ENCODE measurements at regions not wholly inside any gene's neighbourhood (a gene's known extent, or its start where the extent isn't known, plus 50 kb on each side); places are given as distances from the start of the nearest gene placed in this dataset.

DNA sequence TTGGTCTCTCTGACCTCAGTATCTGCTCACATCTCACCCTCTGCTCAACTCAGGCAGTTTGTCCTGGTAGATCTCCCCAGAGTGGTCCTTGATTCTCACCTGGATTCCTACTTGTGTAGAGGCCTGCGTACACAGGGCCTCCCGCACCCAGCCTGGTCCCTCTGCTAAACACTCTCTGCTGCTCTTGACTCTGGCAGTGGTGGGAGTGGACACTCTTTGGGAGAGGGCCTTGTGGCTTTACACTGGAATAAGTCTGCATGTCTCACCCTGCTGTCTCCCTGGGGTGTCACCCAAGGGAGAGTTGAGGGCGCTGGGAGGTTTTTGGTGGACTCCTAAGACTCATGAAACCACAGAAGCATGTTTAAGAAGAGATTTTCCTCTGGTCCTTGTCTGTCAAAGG, 57.3 kb upstream of the ECI2 start:
- TF ChIP-seq, protein P1, sequence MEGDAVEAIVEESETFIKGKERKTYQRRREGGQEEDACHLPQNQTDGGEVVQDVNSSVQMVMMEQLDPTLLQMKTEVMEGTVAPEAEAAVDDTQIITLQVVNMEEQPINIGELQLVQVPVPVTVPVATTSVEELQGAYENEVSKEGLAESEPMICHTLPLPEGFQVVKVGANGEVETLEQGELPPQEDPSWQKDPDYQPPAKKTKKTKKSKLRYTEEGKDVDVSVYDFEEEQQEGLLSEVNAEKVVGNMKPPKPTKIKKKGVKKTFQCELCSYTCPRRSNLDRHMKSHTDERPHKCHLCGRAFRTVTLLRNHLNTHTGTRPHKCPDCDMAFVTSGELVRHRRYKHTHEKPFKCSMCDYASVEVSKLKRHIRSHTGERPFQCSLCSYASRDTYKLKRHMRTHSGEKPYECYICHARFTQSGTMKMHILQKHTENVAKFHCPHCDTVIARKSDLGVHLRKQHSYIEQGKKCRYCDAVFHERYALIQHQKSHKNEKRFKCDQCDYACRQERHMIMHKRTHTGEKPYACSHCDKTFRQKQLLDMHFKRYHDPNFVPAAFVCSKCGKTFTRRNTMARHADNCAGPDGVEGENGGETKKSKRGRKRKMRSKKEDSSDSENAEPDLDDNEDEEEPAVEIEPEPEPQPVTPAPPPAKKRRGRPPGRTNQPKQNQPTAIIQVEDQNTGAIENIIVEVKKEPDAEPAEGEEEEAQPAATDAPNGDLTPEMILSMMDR (conservative IDR thresholded peaks at IDR 0.05; ENCODE audit: low read depth, low read length) = no peak
- no peak overlapping the region for H3K4me2 ChIP-seq
- H3K4me1 ChIP-seq (ENCODE audit: low read depth, poor library complexity, severe bottlenecking) = no peaks in the 10 kb centered on the region
- no peak overlapping the region for H3K27ac ChIP-seq
- no peak overlapping the region for H2AFZ ChIP-seq (ENCODE audit: low read depth)
- H4K20me1 ChIP-seq (ENCODE audit: insufficient read depth) = no peaks in the 10 kb centered on the region
- no peaks in the 10 kb centered on the region for H3K79me2 ChIP-seq (ENCODE audit: insufficient read depth, low read depth)
- no peaks in the 10 kb centered on the region for H3K27me3 ChIP-seq (ENCODE audit: insufficient read depth, low read depth)
- no peaks in the 10 kb centered on the region for H3K36me3 ChIP-seq (ENCODE audit: insufficient read depth)
- no peak overlapping the region for H3K4me3 ChIP-seq (IDR thresholded peaks at IDR 0.05; ENCODE audit: insufficient read depth, low read depth, low read length)
- no peak overlapping the region for H3K9ac ChIP-seq

DNA sequence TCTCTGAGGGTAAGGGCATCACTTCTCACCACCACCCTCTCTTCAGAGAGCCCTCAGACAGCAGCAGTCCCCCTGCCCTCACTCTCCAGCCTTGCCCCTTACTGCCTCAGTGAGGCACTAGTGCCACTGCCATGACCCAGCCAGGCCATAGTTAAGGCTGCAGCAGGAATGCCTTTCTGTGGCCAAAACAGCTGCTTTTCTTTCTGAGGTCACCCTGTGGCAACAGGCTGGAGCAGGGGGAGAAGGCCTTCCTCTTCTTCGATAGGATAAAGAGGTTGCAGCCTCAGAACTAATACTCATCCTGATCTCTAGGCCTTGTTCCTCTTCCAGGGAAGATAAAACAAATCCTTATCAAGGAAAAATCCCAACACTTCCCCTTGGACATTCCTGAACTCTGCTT, 56.8 kb upstream of the ECI2 start:
- Histone ChIP-seq H3K27ac (no peak overlapping the region), H2AFZ (ENCODE audit: low read depth) (no peak overlapping the region), H3K4me2 (no peak overlapping the region), H3K27me3 (ENCODE audit: insufficient read depth, low read depth) (no peaks in the 10 kb centered on the region), H3K79me2 (ENCODE audit: insufficient read depth, low read depth) (no peaks in the 10 kb centered on the region), H3K9ac (no peak overlapping the region), H3K36me3 (ENCODE audit: insufficient read depth) (no peaks in the 10 kb centered on the region), H4K20me1 (ENCODE audit: insufficient read depth) (no peaks in the 10 kb centered on the region), H3K4me3 (IDR thresholded peaks at IDR 0.05; ENCODE audit: insufficient read depth, low read depth, low read length) (no peak overlapping the region), H3K4me1 (ENCODE audit: low read depth, poor library complexity, severe bottlenecking) (no peaks in the 10 kb centered on the region)
- TF ChIP-seq, protein P1 (conservative IDR thresholded peaks at IDR 0.05; ENCODE audit: low read depth, low read length) = no peak

DNA sequence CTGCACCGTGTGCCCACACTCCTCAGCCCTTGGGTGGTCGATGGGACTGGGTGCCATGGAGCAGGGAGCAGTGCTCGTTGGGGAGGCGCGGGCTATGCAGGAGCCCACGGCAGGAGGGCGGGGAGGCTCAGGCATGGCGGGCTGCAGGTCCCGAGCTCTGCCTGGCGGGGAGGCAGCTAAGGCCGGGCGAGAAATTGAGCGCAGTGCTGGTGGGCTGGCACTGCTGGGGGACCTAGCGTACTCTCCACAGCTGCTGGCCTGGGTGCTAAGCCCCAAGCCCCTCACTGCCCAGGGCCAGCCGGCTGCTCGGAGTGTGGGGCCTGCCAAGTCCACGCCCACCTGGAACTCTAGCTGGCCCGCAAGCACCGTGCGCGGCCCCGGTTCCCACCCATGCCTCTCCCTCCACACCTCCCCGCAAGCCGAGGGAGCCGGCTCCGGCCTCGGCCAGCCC, 55.9 kb upstream of the ECI2 start:
- Histone ChIP-seq H4K20me1 (ENCODE audit: insufficient read depth) (no peaks in the 10 kb centered on the region), H3K27me3 (ENCODE audit: insufficient read depth, low read depth) (no peaks in the 10 kb centered on the region), H3K36me3 (ENCODE audit: insufficient read depth) (no peaks in the 10 kb centered on the region), H3K27ac (no peak overlapping the region), H2AFZ (ENCODE audit: low read depth) (no peak overlapping the region), H3K79me2 (ENCODE audit: insufficient read depth, low read depth) (no peaks in the 10 kb centered on the region), H3K4me1 (ENCODE audit: low read depth, poor library complexity, severe bottlenecking) (no peaks in the 10 kb centered on the region), H3K4me3 (IDR thresholded peaks at IDR 0.05; ENCODE audit: insufficient read depth, low read depth, low read length) (no peak overlapping the region), H3K4me2 (no peak overlapping the region), H3K9ac (no peak overlapping the region)
- TF ChIP-seq, protein P1 (conservative IDR thresholded peaks at IDR 0.05; ENCODE audit: low read depth, low read length) = no peak

DNA sequence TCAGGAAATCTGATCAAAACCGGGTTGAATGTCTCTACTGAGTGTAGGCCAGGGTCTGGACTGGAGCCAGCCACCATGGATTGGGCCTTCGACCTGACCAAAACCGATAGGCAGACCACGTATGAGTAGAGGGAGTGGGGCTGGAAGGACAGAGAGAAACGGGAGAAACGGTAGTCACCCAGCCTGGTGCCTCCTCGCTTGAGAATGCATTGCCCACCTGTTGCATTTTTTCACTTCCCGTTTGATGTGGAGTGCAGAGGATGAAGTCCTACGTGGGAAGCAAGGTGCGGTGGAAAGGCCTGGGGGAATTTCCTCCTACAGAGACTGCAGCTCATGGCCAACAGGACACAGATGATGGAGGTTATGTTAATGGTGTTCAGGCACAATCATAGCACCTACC, 53.9 kb upstream of the ECI2 start:
- Histone ChIP-seq H2AFZ (ENCODE audit: low read depth) (no peak overlapping the region), H3K36me3 (ENCODE audit: insufficient read depth) (no peaks in the 10 kb centered on the region), H3K79me2 (ENCODE audit: insufficient read depth, low read depth) (no peaks in the 10 kb centered on the region), H3K4me1 (ENCODE audit: low read depth, poor library complexity, severe bottlenecking) (no peaks in the 10 kb centered on the region), H3K27me3 (ENCODE audit: insufficient read depth, low read depth) (no peaks in the 10 kb centered on the region), H4K20me1 (ENCODE audit: insufficient read depth) (no peaks in the 10 kb centered on the region), H3K9ac (no peak overlapping the region), H3K27ac (no peak overlapping the region), H3K4me3 (IDR thresholded peaks at IDR 0.05; ENCODE audit: insufficient read depth, low read depth, low read length) (no peak overlapping the region), H3K4me2 (no peak overlapping the region)
- TF ChIP-seq, protein P1 (conservative IDR thresholded peaks at IDR 0.05; ENCODE audit: low read depth, low read length) = no peak

All from KMS-11 (cell line).